ENCODE measurements at regions not wholly inside any gene's neighbourhood (a gene's known extent, or its start where the extent isn't known, plus 50 kb on each side); places are given as distances from the start of the nearest gene placed in this dataset.

DNA sequence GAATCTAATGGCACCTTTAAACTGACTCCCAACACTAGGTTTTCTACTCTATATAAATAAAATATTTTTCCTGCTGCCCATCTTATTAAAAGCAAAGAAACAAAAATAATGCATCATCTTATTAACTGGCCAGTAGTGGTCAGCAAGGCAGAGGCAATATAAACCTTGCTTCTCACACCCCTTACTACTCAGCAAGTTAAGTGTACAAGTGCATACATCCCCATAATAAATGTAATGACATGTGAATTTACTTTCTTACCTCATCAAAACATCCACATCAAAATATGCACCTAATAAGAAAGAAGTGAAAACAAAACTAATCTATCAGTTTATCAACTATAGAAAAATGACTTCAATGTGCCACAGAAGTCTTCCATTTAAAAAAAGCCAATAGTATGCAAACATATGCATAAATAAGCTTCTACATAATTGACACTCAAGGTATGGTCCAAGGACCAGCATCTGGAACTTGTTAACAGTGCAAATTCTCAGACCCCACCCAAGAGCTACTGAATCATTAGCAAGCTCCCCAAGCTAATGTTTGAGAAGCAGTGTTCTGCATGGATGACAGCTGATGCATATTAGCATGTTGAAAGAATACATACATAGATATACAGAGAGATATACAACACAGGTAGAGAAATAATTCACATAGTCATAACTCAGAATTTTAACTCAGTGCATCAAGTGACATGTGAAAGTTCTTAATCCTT, 182.7 kb downstream of the C7orf25 start:
- Histone ChIP-seq H3K27ac (ENCODE audit: low read length) (no peak overlapping the region), H3K27me3 (ENCODE audit: insufficient read depth, low read depth, low read length) (no peaks in the 10 kb centered on the region), H3K9ac (ENCODE audit: low read length) (no peak overlapping the region), H3K79me2 (replicated peaks; ENCODE audit: insufficient read depth, low read length) (no peaks in the 10 kb centered on the region), H4K20me1 (ENCODE audit: insufficient read depth) (no peaks in the 10 kb centered on the region), H3K9me2 (ENCODE audit: insufficient read depth, low read length) (no peaks in the 10 kb centered on the region), H3K9me3 (ENCODE audit: low read length) (no peaks in the 10 kb centered on the region), H3F3A (ENCODE audit: insufficient read depth, low read length, poor library complexity, severe bottlenecking) (no peaks in the 10 kb centered on the region), H3K4me2 (ENCODE audit: low read length) (no peak overlapping the region), H3K36me3 (ENCODE audit: insufficient read depth, low read length) (no peaks in the 10 kb centered on the region), H2AFZ (ENCODE audit: low read depth, low read length) (no peak overlapping the region), H3K4me3 (ENCODE audit: low read length) (no peak overlapping the region)
- TF ChIP-seq TAF1 (IDR thresholded peaks at IDR 0.05; ENCODE audit: low read depth): no peak
- TF ChIP-seq, protein P1, sequence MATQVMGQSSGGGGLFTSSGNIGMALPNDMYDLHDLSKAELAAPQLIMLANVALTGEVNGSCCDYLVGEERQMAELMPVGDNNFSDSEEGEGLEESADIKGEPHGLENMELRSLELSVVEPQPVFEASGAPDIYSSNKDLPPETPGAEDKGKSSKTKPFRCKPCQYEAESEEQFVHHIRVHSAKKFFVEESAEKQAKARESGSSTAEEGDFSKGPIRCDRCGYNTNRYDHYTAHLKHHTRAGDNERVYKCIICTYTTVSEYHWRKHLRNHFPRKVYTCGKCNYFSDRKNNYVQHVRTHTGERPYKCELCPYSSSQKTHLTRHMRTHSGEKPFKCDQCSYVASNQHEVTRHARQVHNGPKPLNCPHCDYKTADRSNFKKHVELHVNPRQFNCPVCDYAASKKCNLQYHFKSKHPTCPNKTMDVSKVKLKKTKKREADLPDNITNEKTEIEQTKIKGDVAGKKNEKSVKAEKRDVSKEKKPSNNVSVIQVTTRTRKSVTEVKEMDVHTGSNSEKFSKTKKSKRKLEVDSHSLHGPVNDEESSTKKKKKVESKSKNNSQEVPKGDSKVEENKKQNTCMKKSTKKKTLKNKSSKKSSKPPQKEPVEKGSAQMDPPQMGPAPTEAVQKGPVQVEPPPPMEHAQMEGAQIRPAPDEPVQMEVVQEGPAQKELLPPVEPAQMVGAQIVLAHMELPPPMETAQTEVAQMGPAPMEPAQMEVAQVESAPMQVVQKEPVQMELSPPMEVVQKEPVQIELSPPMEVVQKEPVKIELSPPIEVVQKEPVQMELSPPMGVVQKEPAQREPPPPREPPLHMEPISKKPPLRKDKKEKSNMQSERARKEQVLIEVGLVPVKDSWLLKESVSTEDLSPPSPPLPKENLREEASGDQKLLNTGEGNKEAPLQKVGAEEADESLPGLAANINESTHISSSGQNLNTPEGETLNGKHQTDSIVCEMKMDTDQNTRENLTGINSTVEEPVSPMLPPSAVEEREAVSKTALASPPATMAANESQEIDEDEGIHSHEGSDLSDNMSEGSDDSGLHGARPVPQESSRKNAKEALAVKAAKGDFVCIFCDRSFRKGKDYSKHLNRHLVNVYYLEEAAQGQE (IDR thresholded peaks at IDR 0.05; ENCODE audit: borderline replicate concordance): no peak
- TF ChIP-seq POLR2AphosphoS5 (IDR thresholded peaks at IDR 0.05): no peak
- no peak for TF ChIP-seq EP300 (conservative IDR thresholded peaks at IDR 0.05; ENCODE audit: poor library complexity, severe bottlenecking)
- TF ChIP-seq EZH2 (IDR thresholded peaks at IDR 0.05; ENCODE audit: borderline replicate concordance, insufficient read depth, low read length, poor library complexity, severe bottlenecking): no peak
- no peak for TF ChIP-seq RAD21 (conservative IDR thresholded peaks at IDR 0.05)
- no peak for TF ChIP-seq SMC3 (conservative IDR thresholded peaks at IDR 0.05; ENCODE audit: poor library complexity)
- TF ChIP-seq, protein P2, sequence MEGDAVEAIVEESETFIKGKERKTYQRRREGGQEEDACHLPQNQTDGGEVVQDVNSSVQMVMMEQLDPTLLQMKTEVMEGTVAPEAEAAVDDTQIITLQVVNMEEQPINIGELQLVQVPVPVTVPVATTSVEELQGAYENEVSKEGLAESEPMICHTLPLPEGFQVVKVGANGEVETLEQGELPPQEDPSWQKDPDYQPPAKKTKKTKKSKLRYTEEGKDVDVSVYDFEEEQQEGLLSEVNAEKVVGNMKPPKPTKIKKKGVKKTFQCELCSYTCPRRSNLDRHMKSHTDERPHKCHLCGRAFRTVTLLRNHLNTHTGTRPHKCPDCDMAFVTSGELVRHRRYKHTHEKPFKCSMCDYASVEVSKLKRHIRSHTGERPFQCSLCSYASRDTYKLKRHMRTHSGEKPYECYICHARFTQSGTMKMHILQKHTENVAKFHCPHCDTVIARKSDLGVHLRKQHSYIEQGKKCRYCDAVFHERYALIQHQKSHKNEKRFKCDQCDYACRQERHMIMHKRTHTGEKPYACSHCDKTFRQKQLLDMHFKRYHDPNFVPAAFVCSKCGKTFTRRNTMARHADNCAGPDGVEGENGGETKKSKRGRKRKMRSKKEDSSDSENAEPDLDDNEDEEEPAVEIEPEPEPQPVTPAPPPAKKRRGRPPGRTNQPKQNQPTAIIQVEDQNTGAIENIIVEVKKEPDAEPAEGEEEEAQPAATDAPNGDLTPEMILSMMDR (IDR thresholded peaks at IDR 0.05; ENCODE audit: poor library complexity, severe bottlenecking): no peak
- TF ChIP-seq MXI1 (conservative IDR thresholded peaks at IDR 0.05; ENCODE audit: poor library complexity, severe bottlenecking): no peak

DNA sequence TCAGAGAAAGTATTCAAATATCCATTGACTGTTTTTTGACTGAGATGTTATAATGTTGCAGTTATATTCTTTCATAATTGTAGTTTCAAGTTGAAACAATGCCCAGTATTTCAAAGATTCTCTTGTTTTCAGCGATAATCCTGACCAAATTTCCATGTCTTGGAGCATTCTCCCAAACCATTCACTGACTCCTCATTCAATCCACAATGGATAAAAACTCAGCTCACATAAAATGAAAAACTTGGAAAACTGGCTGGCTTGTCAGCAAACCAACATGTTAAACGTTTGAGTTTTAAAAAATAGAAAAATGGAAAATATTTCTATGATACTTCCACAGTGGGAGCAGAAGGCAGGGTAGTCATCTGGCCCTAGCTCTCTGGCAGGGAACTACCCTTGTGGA, 184.4 kb downstream of the C7orf25 start:
- TF ChIP-seq RAD21 (conservative IDR thresholded peaks at IDR 0.05): no peak
- TF ChIP-seq EP300 (conservative IDR thresholded peaks at IDR 0.05; ENCODE audit: poor library complexity, severe bottlenecking): no peak
- TF ChIP-seq, protein P1 (IDR thresholded peaks at IDR 0.05; ENCODE audit: borderline replicate concordance): no peak
- TF ChIP-seq SMC3 (conservative IDR thresholded peaks at IDR 0.05; ENCODE audit: poor library complexity): no peak
- no peak for TF ChIP-seq MXI1 (conservative IDR thresholded peaks at IDR 0.05; ENCODE audit: poor library complexity, severe bottlenecking)
- no peak for TF ChIP-seq TAF1 (IDR thresholded peaks at IDR 0.05; ENCODE audit: low read depth)
- no peak for TF ChIP-seq POLR2AphosphoS5 (IDR thresholded peaks at IDR 0.05)
- no peak for TF ChIP-seq EZH2 (IDR thresholded peaks at IDR 0.05; ENCODE audit: borderline replicate concordance, insufficient read depth, low read length, poor library complexity, severe bottlenecking)
- Histone ChIP-seq H3K4me2 (ENCODE audit: low read length) (no peak overlapping the region), H3K9me2 (ENCODE audit: insufficient read depth, low read length) (no peaks in the 10 kb centered on the region), H3K27ac (ENCODE audit: low read length) (no peak overlapping the region), H4K20me1 (ENCODE audit: insufficient read depth) (no peaks in the 10 kb centered on the region), H3K4me3 (ENCODE audit: low read length) (no peak overlapping the region), H3K36me3 (ENCODE audit: insufficient read depth, low read length) (no peaks in the 10 kb centered on the region), H3K9me3 (ENCODE audit: low read length) (no peaks in the 10 kb centered on the region), H3F3A (ENCODE audit: insufficient read depth, low read length, poor library complexity, severe bottlenecking) (no peaks in the 10 kb centered on the region), H3K79me2 (replicated peaks; ENCODE audit: insufficient read depth, low read length) (no peaks in the 10 kb centered on the region), H2AFZ (ENCODE audit: low read depth, low read length) (no peak overlapping the region), H3K27me3 (ENCODE audit: insufficient read depth, low read depth, low read length) (no peaks in the 10 kb centered on the region), H3K9ac (ENCODE audit: low read length) (no peak overlapping the region)

Data from neural cell (in vitro differentiated cells).